DMS153 (cell line): ENCODE measurements at regions not wholly inside any gene's neighbourhood (a gene's known extent, or its start where the extent isn't known, plus 50 kb on each side); places are given as distances from the start of the nearest gene placed in this dataset.
"Not testable (repeated sequence)": the region's sequence is repeated elsewhere in the genome, so short reads cannot be mapped to it uniquely, and the experiment has no call there.

ENCODE experiments used
- DNase-seq: peaks from one replicate; lab custom pipeline; 2025; lab: John Stamatoyannopoulos, UW

DNA sequence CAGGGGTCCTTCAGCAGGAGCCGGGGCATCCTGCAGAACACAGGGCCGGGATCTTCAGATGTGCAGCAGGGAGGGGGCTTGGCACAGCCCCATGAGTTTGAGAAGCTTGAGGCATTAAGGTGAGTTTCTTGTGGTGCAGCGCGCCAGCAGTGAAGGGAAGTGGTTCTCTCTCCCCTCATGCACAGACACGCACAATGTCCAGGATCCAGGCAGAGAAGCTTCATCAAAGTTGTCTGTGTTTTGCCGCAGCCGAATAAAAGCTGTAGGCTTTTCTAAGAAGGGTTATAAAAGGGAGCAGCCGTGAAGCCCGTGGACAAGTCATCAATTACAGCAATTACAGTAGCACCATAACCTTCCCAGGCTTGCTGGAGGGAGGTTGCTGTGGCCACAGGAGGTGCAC is 491.0 kb upstream of the CDH4 start:
- DNase-seq = no peak

DNA sequence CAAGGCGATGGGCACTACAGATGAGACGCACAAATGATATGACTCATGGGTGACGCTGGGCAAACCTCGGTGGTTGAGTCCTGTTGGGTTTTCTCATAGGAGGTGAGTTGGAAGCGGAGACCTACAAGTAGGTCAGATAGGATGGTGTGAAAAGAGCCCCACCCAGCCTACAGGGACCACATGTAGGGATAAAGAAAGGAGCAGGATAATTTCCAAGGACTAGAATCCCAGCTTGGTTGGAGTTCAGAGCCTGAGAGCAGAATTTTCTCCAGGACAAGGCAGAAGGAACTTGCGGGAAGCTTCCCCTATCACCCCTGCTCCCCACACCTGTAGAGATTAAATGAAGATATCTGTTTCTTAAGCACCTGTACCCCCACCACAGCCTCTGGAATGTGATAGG is 489.7 kb upstream of the CDH4 start:
- no peak for DNase-seq

DNA sequence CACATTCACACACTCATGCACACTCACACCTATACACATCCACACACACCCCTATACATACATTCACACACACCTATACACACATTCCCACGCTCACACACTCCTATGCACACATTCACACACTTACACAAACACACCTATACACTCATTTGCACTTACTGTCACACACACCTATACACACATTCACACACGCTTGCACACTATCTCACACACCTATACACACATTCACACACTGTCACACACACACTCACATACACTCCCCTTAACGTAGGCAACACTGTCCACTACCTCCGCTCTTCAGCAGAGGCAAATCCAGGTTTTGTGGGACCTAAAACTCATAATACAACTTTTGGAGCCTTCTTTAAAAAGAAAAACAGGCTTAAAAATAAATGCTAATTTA is 487.7 kb upstream of the CDH4 start:
- DNase-seq = no peak

DNA sequence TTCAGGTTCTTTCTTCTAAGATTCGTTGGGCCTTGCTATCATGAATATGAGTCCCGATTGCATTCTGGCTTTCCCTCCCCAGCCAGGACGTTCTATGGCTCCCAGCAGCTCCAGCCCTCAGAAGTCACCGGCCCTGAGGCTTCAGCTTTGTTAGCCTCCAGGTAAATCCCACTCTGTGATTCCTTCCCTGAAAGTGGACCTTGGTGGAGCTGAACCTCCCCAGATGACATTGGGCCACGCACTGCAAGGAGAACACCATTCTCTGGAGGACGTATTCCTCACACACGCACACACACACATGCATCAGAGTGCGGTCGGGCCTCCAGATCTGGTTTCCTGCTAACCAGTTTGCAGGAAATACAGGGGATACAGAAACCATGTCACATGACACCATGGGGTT is 487.3 kb upstream of the CDH4 start:
- DNase-seq = no peak

DNA sequence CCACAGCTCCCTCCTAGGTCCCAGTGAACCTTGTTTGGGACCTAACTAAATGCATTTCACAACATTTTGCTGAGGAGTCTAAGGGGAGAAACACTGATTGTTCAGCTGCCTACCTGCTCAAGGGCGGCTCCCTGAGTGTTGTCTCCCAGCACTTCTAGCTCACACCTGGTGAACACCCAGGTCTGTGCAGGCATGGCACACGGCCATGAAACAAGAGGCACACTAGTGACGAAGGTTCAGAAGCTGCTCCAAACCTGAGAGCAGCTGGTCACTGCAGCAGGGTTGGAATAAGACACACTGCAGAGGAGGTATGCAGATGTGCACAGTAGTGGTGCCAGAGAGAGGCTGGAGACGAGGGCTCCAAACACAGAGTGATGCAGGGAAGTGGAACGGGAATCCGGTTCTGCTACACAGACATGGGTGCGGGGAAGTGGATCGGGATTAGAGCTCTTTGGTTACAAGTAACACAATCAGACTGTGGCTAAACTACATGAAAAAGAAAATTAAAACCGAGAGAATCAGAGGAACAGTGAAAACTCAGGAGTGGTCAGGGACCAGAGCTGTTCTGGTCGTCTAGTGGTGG is 486.1 kb upstream of the CDH4 start:
- peak; percentile 10 for DNase-seq

DNA sequence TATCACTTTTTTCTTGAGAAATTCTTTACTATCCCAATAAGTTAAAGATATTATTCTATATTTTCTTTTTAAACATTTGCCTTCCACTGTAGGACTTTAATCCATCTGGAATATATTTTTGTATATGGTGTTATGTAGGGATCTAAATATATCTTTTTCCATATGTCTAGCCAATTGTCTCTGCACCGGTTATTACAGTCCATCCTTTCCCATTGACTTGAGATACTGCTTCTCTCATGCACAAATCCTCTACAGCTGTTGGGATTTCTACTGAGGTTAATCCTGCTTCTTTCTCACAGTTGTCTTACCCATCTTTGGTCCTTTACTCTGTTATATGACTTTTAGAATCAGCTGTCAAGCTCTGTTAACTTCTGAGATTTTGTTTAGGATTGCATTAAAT is 483.8 kb upstream of the CDH4 start:
- DNase-seq = no peak

DNA sequence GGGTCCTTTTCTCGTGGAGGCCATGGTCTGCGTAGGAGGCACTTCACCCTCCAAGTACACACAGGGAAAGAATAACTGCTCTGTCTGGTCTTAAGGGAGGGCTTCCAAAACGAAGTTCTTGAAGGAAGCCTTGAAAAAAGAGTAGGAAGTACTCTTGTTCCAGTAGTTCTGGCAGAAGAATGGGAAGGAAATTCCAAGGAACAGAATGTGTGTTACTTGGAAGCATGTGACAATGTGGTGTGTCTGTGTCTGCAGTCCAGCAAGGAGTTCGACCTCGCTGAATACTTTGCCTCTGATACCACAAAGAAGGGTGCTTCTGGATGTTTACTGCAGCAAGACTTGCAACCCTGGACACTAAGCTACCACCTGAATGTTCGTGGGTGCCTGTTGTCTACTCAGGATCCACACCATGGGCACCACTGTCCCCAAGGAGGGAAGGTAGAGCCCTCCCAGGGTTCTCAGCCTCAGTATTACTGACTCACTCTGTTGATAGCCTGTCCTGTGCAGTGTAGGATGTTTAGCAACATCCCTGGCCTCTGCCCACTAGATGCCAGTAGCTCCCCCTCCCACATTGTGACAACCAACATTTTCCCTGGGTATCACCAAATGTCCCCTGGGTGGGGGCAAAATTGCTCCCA is 471.6 kb upstream of the CDH4 start:
- DNase-seq = no peak

DNA sequence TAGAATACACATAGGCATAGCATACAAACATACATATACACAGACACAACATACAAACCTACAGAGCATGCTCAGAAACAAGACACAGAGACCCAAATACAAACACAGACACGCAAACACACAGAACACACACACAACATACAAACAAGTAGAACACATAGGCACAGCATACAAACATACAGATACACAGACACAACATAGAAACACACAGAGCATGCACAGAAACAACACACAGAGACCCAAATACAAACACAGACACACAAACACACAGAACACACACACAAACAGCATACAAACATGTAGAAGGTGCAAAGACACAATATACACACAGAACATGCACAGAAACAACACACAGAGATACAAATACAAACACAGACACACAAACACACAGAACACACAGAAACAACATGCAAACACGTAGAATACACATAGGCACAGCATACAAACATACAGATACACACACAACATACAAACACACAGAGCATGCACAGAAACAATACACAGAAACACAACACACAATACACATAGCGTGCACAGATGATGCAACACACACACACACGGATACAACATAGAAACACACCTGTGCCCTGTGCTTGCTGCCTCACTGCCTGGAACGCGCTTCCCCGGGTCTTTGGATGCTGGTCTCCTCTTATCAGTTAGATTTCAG is 469.0 kb upstream of the CDH4 start:
- DNase-seq = no peak

DNA sequence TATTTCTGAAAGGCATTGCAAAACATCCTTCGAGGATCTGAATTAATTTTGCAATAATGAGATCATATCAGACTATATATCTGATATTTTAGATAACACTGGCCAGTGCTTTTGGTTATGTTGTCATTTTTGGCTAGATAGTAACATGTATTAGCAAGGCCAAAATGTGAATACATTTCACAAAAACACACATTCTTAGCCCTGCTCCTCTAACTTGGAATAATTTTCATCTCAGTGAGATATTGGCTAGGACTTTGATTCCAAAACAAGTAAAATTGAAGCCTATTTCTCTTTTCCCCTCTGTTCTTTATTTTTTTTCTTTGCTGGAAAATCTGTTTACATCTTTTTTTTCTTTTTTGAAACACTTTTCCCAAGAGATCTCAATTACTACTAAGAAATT is 466.8 kb upstream of the CDH4 start:
- no peak for DNase-seq

DNA sequence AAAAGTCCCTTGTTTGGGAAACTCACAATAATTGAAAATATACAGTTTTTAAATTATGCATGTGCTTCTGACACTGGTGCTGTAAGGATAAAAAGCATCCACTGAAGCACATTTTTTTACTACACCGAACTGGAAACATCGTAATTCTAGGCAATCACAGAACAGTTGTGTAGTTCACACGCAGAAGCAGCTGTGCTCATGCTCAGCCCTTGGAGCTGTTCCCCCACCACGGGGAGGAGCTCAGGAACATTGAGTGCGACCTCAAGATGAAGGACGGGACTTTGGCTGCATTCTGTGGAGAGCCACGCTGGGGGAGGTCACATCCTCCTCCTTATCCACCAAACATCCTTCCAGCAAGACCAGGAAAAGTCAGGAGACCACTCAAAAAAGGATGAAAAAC is 466.3 kb upstream of the CDH4 start:
- DNase-seq = no peak

DNA sequence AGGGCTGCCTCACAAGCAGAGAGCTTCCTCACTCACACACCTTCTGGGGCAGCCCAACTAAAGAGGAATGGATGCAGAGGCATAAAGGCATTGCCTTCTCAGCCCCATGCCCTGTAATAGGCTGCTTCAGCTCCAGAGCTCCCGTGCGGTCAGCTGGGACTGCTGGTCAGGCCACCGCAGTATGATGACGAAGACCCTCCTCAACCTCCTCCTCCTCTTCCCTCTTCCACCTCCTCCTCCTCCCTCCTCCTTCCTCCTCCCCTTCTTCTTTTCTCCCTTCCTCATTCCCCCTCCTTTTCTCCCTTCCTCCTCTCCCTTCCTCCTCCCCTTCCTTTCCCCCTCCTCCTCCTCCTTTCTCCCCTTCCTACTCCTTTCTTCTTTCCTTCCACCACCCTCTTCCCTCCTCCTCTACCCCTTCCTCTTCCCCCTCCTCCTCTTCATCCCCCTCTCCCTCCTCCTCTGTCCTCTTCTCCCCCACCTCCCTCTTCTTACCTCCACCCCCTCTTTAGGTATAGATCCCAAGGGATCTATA is 465.3 kb upstream of the CDH4 start:
- no peak for DNase-seq

DNA sequence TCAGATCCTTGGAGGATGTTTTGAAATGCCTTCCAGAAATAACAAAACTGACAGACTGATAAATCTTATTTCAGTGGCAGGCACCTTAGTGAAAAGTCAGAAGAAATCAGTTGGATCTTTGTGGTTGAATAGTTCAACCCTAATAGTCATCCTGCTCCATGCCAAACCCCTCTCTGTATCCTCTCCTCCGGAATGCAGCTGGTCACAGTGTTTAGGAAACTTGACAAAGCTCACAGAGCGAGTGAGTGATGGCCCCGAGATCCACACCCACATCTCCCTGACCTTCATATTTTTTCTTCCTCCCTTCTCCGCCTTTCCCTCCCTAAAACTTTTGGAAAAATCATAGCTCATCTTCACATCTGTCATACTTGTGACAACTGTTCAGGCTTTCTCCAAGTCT is 464.8 kb upstream of the CDH4 start:
- DNase-seq = no peak

DNA sequence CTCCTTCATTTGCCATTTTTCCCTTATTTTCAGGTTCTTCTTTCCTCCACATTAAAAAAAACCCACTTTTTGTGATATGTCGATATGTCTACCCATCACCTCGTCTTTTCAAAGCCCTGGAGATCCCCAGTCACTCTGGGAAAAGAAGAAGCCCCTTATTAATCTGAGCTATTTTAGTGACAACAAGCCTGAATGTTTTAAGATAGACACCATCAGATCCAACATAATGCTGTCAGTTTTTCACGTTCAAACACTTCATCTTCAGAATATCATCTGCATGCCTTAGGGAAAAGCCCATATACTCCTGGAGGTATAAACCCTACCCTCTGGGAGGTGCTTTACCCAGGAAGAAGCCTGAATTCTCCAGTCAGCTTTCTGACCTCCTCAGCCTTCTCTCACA is 464.0 kb upstream of the CDH4 start:
- no peak for DNase-seq

DNA sequence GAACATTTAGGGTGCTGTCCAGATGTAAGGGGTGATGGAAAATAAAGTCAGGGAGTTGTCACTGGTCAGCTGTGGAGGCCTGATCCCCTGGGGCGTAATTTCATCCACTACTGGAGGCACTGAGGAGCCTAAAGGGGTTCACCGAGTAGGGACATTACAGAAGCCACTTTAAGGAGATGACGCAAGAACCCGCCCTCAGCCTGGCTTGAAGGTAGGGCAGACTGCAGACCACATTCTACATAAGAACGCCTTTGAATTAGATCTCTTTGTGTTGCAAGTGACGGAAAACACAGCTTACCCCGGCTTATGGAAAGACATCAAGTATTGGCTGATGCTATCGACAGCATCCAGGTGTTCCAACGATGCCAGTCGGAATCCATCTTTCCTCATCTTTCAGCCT is 462.7 kb upstream of the CDH4 start:
- no peak for DNase-seq

DNA sequence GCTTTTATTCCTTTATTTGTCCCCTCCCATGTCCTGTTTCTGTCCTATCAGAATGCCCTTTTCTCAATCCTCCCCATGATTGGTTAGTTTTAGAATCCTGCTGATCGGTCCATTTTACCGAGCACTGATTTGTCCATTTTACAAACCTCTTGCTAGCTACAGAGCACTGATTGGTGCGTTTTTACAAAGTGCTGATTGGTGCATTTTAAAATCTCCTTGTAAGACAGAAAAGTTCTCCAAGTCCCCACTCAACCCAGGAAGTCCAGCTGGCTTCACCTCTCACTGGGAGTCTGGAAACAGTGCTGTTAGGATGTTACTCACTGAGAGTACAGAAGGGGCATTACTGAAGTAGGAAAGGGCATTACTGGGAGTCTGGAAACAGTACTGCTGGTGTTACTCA is 461.7 kb upstream of the CDH4 start:
- DNase-seq = not testable (repeated sequence)

DNA sequence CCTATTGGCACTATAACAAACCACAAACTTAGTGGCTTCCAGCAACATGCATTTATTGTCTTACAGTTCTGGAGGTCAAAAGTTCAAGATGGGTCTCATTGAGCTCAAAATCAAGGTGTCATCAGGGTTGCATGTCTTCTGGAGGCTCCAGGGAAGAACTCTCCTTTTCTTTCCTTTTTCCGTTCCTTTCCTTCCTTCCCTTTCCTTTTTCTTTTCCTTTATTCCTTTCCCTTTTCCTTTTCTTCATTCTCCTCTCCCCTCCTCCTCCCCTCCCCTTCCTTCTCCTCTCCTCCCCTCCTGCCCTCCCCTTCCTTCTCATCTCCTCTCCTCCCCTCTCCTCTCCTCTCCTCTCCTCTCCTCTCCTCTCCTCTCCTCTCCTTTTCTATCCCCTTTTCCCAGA is 460.2 kb upstream of the CDH4 start:
- DNase-seq = no peak

DNA sequence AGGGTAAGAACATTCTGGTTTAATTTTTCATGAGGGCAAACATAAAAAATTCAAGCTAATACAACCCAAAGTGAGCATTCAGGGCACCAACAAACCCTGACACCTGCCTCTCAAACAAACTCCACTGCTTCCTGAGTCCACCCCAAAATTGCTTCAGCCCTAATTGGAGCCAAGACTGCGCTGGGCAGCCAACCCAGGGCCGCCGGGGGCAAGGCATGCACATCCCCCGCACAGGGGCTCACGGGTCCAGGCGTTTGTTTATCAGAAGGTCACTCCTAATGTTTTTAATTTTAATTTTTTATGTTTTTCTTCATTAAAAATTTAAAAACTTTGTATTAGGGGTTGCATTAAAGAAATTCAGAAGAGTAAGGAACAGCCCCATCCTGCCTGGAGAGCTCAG is 459.1 kb upstream of the CDH4 start:
- no peak for DNase-seq

DNA sequence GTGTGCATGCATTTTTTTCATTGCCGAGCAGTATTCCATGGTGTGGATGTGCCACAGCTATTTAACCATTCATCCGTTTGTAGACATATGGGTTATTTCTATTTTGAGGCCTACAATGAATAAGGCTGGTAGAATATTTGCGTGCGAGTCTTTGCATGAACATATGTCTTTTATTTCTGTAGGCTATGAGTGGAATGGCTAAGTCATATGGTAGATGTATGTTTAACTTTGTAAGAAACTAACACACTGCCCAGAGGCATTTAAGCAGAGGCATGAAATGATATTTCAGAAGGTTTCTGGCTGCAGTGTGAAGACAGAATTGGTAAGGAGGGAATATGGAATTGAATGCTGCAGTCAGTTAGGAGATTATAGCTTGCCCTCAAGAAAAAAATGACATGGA is 457.4 kb upstream of the CDH4 start:
- no peak for DNase-seq

DNA sequence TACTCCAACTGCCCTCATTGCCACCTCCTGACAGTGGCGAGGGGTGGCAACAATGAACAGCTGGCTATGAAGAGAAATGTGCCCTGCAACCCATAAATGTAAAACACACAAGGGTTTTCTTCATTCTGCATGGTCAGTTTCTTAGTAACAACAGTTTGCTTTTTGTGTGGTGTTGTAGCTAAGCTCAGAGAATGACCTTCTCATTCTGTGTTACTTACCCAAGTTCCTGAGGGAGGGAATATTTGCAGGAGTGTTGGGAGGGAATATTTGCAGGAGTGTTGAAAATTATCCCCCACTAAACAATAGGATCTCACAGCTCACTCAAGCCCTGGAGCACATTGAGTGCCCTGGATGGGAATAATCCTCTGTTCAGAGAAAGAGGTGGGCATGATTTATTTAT is 456.4 kb upstream of the CDH4 start:
- DNase-seq = no peak

DNA sequence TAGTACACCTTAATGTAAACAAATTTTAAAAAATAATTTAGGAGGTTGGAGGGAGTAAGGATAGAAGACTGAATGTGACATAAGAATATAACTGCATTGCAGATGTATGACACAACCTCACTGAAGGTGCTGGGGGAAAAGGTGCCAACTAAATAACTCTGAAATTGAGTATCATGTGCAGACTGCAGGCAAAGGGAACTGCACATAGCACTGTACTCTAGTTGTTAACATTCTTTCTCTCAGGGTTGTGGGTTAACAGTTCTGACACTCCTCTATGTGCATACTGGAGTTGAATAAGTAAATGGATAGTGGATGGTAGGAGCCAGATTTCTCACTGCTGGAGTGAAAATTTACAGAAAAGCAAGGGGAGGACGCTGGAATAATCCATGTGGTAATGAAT is 451.9 kb upstream of the CDH4 start:
- no peak for DNase-seq

DNA sequence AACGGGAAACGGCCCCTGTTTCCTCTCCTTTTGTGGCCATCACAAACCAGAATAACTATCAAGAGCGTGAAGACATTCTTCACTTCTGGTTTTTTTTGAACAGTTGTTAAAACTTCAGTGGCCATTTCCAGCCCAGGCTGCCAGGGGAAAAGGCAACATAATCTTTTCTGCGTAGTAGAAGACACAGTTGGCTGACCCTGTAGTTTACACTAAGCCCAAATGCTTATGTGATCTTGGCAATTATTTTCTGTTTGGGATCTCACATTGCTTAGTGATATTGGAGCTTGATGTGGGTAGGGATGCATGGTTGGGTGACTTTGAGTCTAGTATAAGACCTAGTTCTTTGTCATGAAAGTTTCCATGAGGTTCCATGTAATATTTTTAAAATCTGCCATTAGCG is 449.4 kb upstream of the CDH4 start:
- no peak for DNase-seq

DNA sequence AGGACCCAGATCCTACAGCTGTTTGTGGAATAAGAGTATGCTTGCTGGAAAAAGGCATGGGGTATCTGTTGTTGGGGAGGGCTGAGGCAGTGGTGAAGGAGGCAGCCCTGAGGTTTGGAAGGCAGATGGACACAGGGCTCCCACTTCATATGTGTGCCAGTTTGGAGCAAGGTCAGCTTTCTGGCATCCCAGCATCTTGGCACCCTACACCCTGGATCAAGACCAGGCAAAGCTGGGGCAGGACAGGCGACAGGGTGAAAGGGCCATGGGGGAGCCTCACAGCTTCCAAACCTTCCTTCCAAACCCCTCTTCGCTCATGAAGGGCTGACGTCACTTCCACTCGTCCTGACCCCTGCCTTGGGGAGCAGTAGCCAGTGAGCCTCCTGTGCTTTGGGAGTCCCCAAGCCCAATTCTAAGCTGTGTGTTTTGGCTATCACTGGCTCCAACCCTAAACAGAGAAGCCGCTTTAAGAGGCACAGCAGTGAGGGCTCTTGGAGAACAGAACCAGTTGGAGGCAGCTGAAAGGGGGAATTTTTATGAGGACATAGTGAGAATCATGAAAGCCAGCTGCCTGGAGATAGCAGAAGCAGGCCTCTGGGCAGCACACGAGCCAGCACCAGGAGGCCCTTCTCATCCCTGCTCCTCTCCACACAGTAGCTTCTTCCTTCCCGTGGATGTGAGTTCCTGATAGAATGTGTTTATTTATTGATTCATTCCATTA is 448.6 kb upstream of the CDH4 start:
- no peak for DNase-seq
